Sigmoid colon (tissue), 4 donors: ENCODE measurements at regions not wholly inside any gene's neighbourhood (a gene's known extent, or its start where the extent isn't known, plus 50 kb on each side); places are given as distances from the start of the nearest gene placed in this dataset.

Experiments
- CTCF ChIP-seq, 4 experiments: fragments of 450-650 bp in 3 of 4; fragments of 200-600 bp in 1 of 4; IDR thresholded peaks; one replicate each; pipeline ENCODE4 v1.5.1; 2016 to 2019; ENCODE audit warnings: antibody characterized with exemption in 4 of 4, mild to moderate bottlenecking in 3 of 4, moderate library complexity in 2 of 4
- POLR2A ChIP-seq, 2 donors: fragments of 450-650 bp; IDR thresholded peaks; one replicate each; pipeline ENCODE4 v1.6.1; 2016; ENCODE audit warnings: antibody characterized with exemption in 2 of 2, mild to moderate bottlenecking in 2 of 2, moderate library complexity in 2 of 2
- POLR2AphosphoS5 ChIP-seq, 4 donors: sonication (generic); formaldehyde crosslinking; IDR thresholded peaks; one replicate each; pipeline ENCODE4 v1.6.1; 2017; ENCODE audit warnings: antibody characterized with exemption in 4 of 4

DNA sequence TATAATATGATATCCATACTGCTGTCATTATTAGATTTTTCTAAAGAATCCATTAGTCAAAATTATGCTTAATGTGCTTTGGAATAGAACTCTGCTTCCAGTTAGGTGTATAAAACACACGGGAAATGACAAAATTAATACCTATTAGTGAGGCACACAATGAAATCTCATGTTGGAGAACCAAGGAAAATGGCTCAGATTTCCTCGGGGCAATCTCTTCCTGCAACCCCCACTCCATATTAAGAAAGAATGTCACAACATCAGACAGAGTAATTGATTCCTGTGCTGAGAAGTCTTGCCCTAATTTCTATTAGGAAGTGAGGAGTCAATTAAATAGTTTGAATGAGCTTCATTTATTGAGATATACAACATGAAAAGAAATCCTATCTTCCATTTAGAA lies 299.8 kb upstream of the KITLG start:
- TF ChIP-seq CTCF (IDR thresholded peaks at IDR 0.05) (no peak), POLR2A (IDR thresholded peaks at IDR 0.05) (no peak), POLR2AphosphoS5 (IDR thresholded peaks at IDR 0.05) (no peak)
